Spinal cord (tissue), 9 donors: ENCODE measurements at regions not wholly inside any gene's neighbourhood (a gene's known extent, or its start where the extent isn't known, plus 50 kb on each side); places are given as distances from the start of the nearest gene placed in this dataset.
"Not testable (repeated sequence)": the region's sequence is repeated elsewhere in the genome, so short reads cannot be mapped to it uniquely, and the experiment has no call there.

Experiments used
- DNase-seq, 6 donors: peaks; one replicate each; pipeline versions ENCODE4 v3.0.0 to v3.0.0-alpha.2; 2013 to 2015; ENCODE audit warnings: low spot score in 6 of 6, low read depth in 4 of 6
- H3K27ac ChIP-seq: one replicate; pipeline ENCODE4 v1.5.1; 2013; ENCODE audit warnings: low read depth, low read length, control low read depth
- H3K27me3 ChIP-seq: one replicate; pipeline ENCODE4 v1.6.1; 2013; ENCODE audit warnings: low read length; ENCODE audit not compliant: control insufficient read depth, insufficient read depth
- H3K36me3 ChIP-seq: one replicate; pipeline ENCODE4 v1.6.1; 2013; ENCODE audit warnings: low read length; ENCODE audit not compliant: control insufficient read depth, insufficient read depth
- H3K4me1 ChIP-seq: one replicate; pipeline ENCODE4 v1.6.1; 2013; ENCODE audit warnings: low read length; ENCODE audit not compliant: control insufficient read depth, insufficient read depth
- H3K4me3 ChIP-seq: one replicate; pipeline ENCODE4 v1.5.1; 2013; ENCODE audit warnings: low read depth, low read length, control low read depth
- H3K9me3 ChIP-seq: one replicate; pipeline ENCODE4 v1.6.1; 2013; ENCODE audit warnings: low read length; ENCODE audit not compliant: control insufficient read depth, insufficient read depth
- WGBS: methylation state at CpG from one replicate; pipeline ENCODE4 v1.1.5; 2013; ENCODE audit warnings: missing lambda C conversion rate; ENCODE audit not compliant: insufficient coverage; 5-methylcytosine and 5-hydroxymethylcytosine counted together
- donor health status: healthy.

- Histone ChIP-seq H3K9me3 (no peaks in the 10 kb centered on the region), H3K27me3 (no peaks in the 10 kb centered on the region)
- WGBS = 72% methylated on average over 5 of the region's 7 CpGs
These were observed 757.3 kb downstream of the SI start for GRCh38 chr3:164320962-164321361.

DNA sequence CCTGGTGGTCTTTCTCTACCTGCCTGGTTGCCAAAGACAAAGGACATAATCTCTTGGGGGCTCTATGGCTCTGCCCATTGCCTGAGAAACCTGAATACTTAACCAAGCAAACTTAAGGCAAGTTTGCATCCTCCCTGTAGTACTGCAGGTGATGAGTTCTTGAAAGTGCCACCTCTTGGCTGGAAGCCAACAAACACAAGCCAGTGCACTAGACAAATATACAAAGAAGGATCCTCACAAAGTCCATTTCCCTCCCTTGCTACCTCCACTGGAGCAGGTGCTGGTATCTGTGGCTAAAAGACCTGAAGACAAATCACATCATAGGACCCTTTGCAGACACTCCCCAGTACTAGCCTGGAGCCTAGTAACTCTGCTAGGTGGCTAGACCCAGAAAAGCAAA, 772.3 kb downstream of the SI start:
- H3K4me1 ChIP-seq = no peaks in the 10 kb centered on the region
- H3K27me3 ChIP-seq = no peaks in the 10 kb centered on the region
- H3K36me3 ChIP-seq = no peaks in the 10 kb centered on the region
- no peak overlapping the region for H3K4me3 ChIP-seq
- no peak overlapping the region for H3K27ac ChIP-seq
- H3K9me3 ChIP-seq = no peaks in the 10 kb centered on the region
- no peak for DNase-seq

More at GRCh38 chr3:164320962-164321361, 757.3 kb downstream of the SI start:
- Histone ChIP-seq H3K4me3 (no peak overlapping the region), H3K4me1 (no peaks in the 10 kb centered on the region), H3K36me3 (no peaks in the 10 kb centered on the region), H3K27ac (no peak overlapping the region)
- no peak for DNase-seq

DNA sequence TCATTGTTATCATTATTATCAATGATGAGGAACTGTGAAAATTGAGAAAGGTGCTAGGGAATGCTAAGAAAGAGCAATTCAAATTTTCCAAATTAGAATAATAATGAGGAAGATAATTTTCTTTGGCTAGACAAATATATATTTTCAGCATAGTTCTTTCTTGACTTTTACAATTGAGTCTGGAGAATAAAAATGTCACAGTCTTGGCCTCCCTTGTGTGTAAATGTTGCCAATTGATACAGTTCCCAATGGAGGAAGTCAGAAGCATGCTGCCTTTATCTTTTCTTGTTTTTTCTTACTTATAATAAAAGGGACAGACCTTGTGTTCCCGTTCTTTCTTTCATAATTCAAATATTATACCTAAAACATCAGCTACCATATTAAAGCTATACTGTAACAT, 774.4 kb downstream of the SI start:
- H3K36me3 ChIP-seq = no peaks in the 10 kb centered on the region
- H3K27ac ChIP-seq = no peak overlapping the region
- WGBS = 100% methylated on average over 1 of the region's 1 CpG
- peak in 1 of 6 donors; percentile 37 for DNase-seq
- H3K9me3 ChIP-seq = no peaks in the 10 kb centered on the region
- no peak overlapping the region for H3K4me3 ChIP-seq
- H3K27me3 ChIP-seq = no peaks in the 10 kb centered on the region
- no peaks in the 10 kb centered on the region for H3K4me1 ChIP-seq

GRCh38 chr3:164302622-164303021, 775.7 kb downstream of the SI start:
- no peak overlapping the region for H3K4me3 ChIP-seq
- no peaks in the 10 kb centered on the region for H3K9me3 ChIP-seq
- H3K27me3 ChIP-seq = no peaks in the 10 kb centered on the region
- H3K4me1 ChIP-seq = no peaks in the 10 kb centered on the region
- no peak overlapping the region for H3K27ac ChIP-seq
- H3K36me3 ChIP-seq = no peaks in the 10 kb centered on the region
- DNase-seq = no peak

- H3K4me1 ChIP-seq, DNase-seq, H3K27me3 ChIP-seq, H3K4me3 ChIP-seq, H3K27ac ChIP-seq, H3K36me3 ChIP-seq, H3K9me3 ChIP-seq: not testable (repeated sequence)
- WGBS = 97% methylated on average over 23 of the region's 23 CpGs
These were observed 786.8 kb downstream of the SI start for GRCh38 chr3:164291486-164291885.

GRCh38 chr3:164278550-164278949, 799.7 kb downstream of the SI start:
- H3K27ac ChIP-seq = no peak overlapping the region
- H3K36me3 ChIP-seq = no peaks in the 10 kb centered on the region
- no peaks in the 10 kb centered on the region for H3K4me1 ChIP-seq
- peaks cover 2% of the 10 kb centered on the region for H3K9me3 ChIP-seq
- no peak overlapping the region for H3K4me3 ChIP-seq
- no peak for DNase-seq
- H3K27me3 ChIP-seq = no peaks in the 10 kb centered on the region
- WGBS = 96% methylated on average over 2 of the region's 2 CpGs

GRCh38 chr3:164267053-164267452, 811.2 kb downstream of the SI start:
- Histone ChIP-seq H3K36me3 (no peaks in the 10 kb centered on the region), H3K27me3 (no peaks in the 10 kb centered on the region), H3K4me3 (no peak overlapping the region), H3K9me3 (no peaks in the 10 kb centered on the region), H3K27ac (no peak overlapping the region), H3K4me1 (no peaks in the 10 kb centered on the region)
- no peak for DNase-seq

DNA sequence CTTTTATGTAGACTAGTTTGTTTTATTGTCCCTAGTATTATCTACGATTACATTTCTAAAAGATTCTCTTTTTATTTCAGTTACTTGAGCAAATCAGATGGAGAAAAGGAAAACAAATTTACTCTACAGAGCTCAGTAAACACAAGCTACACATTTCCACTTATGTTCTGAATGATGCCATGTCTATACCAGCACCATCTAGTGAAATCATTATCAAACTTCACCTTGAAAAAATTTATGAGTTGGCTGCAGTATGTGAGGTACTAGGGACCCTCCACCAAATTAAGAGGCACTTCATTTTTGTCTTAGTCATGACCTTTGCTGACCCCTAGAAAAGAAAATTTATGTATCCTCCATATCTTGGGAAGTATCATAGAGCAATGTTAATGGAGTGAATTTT, 827.4 kb downstream of the SI start:
- Histone ChIP-seq H3K27me3 (no peaks in the 10 kb centered on the region), H3K9me3 (peaks cover 1% of the 10 kb centered on the region), H3K4me1 (no peaks in the 10 kb centered on the region), H3K27ac (no peak overlapping the region), H3K36me3 (no peaks in the 10 kb centered on the region), H3K4me3 (no peak overlapping the region)
- no CpG with 5 or more reads among the region's 1 CpG for WGBS
- DNase-seq = no peak

GRCh38 chr3:164236851-164237250, 841.4 kb downstream of the SI start:
- Histone ChIP-seq H3K27ac (no peak overlapping the region), H3K9me3 (no peaks in the 10 kb centered on the region), H3K4me1 (no peaks in the 10 kb centered on the region), H3K36me3 (no peaks in the 10 kb centered on the region), H3K27me3 (no peaks in the 10 kb centered on the region), H3K4me3 (no peak overlapping the region)
- 100% methylated on average over 1 of the region's 3 CpGs for WGBS
- DNase-seq = peak in 1 of 6 donors; percentile 37

- no peak for DNase-seq
- Histone ChIP-seq H3K4me1 (no peaks in the 10 kb centered on the region), H3K27me3 (no peaks in the 10 kb centered on the region), H3K27ac (no peak overlapping the region), H3K9me3 (no peaks in the 10 kb centered on the region), H3K36me3 (no peaks in the 10 kb centered on the region), H3K4me3 (no peak overlapping the region)
- 82% methylated on average over 1 of the region's 4 CpGs for WGBS
These were observed 842.8 kb downstream of the SI start for GRCh38 chr3:164235289-164236028.
